ENCODE measurements at regions not wholly inside any gene's neighbourhood (a gene's known extent, or its start where the extent isn't known, plus 50 kb on each side); places are given as distances from the start of the nearest gene placed in this dataset.

- no peak overlapping the region for H3K4me3 ChIP-seq (ENCODE audit: control insufficient read depth, low read depth, low read length)
- TF ChIP-seq, protein P1, sequence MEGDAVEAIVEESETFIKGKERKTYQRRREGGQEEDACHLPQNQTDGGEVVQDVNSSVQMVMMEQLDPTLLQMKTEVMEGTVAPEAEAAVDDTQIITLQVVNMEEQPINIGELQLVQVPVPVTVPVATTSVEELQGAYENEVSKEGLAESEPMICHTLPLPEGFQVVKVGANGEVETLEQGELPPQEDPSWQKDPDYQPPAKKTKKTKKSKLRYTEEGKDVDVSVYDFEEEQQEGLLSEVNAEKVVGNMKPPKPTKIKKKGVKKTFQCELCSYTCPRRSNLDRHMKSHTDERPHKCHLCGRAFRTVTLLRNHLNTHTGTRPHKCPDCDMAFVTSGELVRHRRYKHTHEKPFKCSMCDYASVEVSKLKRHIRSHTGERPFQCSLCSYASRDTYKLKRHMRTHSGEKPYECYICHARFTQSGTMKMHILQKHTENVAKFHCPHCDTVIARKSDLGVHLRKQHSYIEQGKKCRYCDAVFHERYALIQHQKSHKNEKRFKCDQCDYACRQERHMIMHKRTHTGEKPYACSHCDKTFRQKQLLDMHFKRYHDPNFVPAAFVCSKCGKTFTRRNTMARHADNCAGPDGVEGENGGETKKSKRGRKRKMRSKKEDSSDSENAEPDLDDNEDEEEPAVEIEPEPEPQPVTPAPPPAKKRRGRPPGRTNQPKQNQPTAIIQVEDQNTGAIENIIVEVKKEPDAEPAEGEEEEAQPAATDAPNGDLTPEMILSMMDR (IDR thresholded peaks at IDR 0.05; ENCODE audit: control insufficient read depth, insufficient read depth, low read depth, low read length, missing control alignments): no peak
- no peak for DNase-seq (ENCODE audit: low read depth)
Observed at GRCh38 chr6:169864148-169865020, 113.0 kb downstream of the ERMARD start.

DNA sequence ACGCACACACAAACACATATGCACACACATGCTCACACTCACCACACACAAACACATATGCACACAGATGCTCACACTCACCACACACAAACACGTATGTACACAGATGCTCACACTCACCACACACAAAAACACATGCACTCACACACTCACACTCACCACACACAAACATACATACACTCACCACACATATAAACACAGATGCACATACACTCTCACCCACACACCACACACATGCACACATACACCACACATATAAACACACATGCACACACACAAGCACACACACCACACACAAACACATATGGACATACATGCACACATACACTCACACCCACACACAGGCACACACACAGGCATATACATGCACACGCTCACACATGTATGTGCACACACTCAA, 112.3 kb downstream of the ERMARD start:
- TF ChIP-seq, protein P1 (IDR thresholded peaks at IDR 0.05; ENCODE audit: control insufficient read depth, insufficient read depth, low read depth, low read length, missing control alignments): no peak
- no peak for DNase-seq (ENCODE audit: low read depth)
- H3K4me3 ChIP-seq (ENCODE audit: control insufficient read depth, low read depth, low read length): no peak overlapping the region

DNA sequence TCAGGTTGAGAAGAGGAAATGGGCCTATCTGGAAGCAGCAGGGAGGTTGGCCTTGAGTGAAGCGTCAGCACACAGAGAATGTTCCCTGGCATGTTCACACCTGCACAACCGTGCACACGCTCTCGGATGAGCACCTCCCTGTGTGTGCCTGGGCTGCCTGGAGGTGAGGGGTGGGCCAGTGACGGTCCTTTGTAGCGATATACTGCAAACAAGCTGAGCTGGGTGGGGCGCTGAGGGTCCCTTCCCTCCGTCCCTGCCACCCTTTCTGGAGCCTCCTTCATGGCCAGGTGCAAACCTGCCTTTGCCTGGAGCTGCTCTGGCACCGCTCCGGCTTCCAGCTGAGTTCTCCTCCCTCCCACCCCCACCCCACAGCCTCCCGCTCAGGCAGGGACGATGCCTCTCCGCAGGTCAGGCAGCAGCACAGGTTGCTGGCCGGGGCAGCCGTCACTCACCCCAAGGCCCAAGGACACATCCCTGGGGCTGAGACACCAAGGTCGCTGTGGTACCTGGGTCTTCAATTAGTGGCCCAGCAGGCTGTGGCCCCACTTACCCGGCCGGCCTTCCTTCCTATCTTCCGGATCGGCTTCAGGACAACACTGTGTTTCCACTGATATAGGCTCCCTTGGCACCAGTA, 111.6 kb downstream of the ERMARD start:
- TF ChIP-seq, protein P1 (IDR thresholded peaks at IDR 0.05; ENCODE audit: control insufficient read depth, insufficient read depth, low read depth, low read length, missing control alignments): no peak
- H3K4me3 ChIP-seq (ENCODE audit: control insufficient read depth, low read depth, low read length): no peak overlapping the region
- DNase-seq (ENCODE audit: low read depth): no peak

DNA sequence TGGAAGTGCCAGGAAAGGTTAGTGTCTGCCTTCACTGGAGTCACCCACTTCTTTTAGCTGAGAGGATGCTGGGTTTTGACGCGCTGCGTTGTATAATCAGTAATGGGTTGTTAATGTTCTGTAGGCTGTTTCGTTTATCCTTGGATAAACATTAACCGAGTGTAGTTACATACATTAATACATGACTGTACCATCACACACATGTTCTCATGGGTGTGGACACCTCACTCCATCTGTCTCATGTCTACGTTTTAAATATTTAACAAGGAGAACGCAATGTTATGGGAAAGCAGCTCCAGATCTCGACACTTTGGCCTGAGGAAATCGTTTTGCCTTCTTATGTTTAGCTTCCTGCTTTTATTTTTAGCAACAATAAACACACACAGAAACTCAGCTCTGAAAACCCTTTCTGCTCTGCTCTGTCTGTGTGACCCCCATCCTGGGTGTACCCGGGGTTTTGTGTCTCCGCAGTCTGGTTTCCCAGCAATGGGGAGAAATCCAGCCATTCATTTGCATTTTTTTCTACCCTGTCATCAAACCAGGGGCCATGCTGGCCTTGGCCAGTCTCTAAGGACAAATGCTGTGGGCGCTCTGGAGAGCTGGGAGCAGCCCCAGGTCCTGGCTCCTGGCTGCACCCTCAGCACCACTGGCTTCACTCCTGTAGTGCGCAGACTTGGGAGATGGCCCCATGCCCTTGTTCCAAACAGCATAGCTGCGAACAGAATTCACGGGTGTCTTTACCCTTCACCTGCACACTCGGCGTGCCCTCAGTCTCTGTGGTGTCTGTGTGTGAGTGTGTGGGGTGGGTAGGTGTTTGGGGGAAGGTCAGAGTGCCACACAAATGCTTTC, 110.8 kb downstream of the ERMARD start:
- TF ChIP-seq, protein P1 (IDR thresholded peaks at IDR 0.05; ENCODE audit: control insufficient read depth, insufficient read depth, low read depth, low read length, missing control alignments): no peak
- DNase-seq (ENCODE audit: low read depth): no peak
- H3K4me3 ChIP-seq (ENCODE audit: control insufficient read depth, low read depth, low read length): no peak overlapping the region

GRCh38 chr6:169861431-169862042, 110.1 kb downstream of the ERMARD start:
- no peak overlapping the region for H3K4me3 ChIP-seq (ENCODE audit: control insufficient read depth, low read depth, low read length)
- DNase-seq (ENCODE audit: low read depth): no peak
- TF ChIP-seq, protein P1 (IDR thresholded peaks at IDR 0.05; ENCODE audit: control insufficient read depth, insufficient read depth, low read depth, low read length, missing control alignments): no peak
